AG04450 (cell line): ENCODE measurements at regions not wholly inside any gene's neighbourhood (a gene's known extent, or its start where the extent isn't known, plus 50 kb on each side); places are given as distances from the start of the nearest gene placed in this dataset.
"Not testable (repeated sequence)": the region's sequence is repeated elsewhere in the genome, so short reads cannot be mapped to it uniquely, and the experiment has no call there.

Experiments
- CTCF ChIA-PET: fragments of 300-600, 350-600 bp; formaldehyde crosslinking; extraction: SDS; loops from one replicate; lab custom pipeline; 2022; ENCODE audit warnings: antibody characterized with exemption, inconsistent platforms; lab: Charles Lee
- POLR2A ChIA-PET: fragments of 350-600 bp; formaldehyde crosslinking; extraction: SDS; loops from one replicate; lab custom pipeline; 2021; ENCODE audit warnings: antibody characterized with exemption, inconsistent platforms; lab: Yijun Ruan, JAX
- DNase-seq: peaks from one replicate; pipeline ENCODE4 v3.0.0-alpha.2; 2011; ENCODE audit warnings: low read depth, low spot score
- H3K27ac ChIP-seq: one replicate; pipeline ENCODE4 v1.5.1; 2012; ENCODE audit warnings: low read depth, low read length, control low read depth
- H3K27me3 ChIP-seq: one replicate; pipeline ENCODE4 v1.6.0; 2012; ENCODE audit warnings: low read length; ENCODE audit not compliant: control insufficient read depth, insufficient read depth
- H3K4me3 ChIP-seq: 2 replicates; pipeline ENCODE4 v1.5.1; 2011; ENCODE audit warnings: mild to moderate bottlenecking, low read depth, low read length, control low read depth
- H3K9me3 ChIP-seq: 2 replicates; pipeline ENCODE4 v1.5.1; 2012; ENCODE audit warnings: low read length; ENCODE audit not compliant: control insufficient read depth, insufficient read depth
- TF ChIP-seq, protein P1 (sequence below): IDR thresholded peaks from 2 replicates; pipeline ENCODE4 v1.5.1; 2011; ENCODE audit warnings: low read depth, low read length, control low read depth, inconsistent platforms

DNA sequence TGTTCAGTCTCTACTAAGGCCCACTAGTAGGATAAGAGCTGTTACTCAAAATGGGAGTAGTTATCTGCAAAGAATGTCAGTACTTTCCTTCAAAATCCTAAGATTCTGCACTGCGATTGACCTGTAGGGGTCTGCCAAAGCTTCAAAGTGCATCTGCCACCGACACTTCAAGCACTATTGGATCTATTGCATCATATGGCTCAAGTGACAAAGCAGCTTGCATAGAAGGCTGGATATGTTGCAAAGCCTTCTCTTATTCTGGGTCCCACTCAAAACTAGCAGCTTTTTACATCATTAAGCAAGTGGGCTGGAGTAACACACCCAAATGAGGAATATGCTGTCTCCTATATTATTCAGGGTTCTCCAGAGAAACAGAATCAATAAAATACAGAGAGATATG, 115.4 kb upstream of the EMCN start:
- Histone ChIP-seq H3K27ac (no peak overlapping the region), H3K4me3 (no peak overlapping the region), H3K9me3 (no peaks in the 10 kb centered on the region), H3K27me3 (no peaks in the 10 kb centered on the region)
- TF ChIP-seq, protein P1, sequence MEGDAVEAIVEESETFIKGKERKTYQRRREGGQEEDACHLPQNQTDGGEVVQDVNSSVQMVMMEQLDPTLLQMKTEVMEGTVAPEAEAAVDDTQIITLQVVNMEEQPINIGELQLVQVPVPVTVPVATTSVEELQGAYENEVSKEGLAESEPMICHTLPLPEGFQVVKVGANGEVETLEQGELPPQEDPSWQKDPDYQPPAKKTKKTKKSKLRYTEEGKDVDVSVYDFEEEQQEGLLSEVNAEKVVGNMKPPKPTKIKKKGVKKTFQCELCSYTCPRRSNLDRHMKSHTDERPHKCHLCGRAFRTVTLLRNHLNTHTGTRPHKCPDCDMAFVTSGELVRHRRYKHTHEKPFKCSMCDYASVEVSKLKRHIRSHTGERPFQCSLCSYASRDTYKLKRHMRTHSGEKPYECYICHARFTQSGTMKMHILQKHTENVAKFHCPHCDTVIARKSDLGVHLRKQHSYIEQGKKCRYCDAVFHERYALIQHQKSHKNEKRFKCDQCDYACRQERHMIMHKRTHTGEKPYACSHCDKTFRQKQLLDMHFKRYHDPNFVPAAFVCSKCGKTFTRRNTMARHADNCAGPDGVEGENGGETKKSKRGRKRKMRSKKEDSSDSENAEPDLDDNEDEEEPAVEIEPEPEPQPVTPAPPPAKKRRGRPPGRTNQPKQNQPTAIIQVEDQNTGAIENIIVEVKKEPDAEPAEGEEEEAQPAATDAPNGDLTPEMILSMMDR: no peak
- POLR2A ChIA-PET: no interaction called here
- DNase-seq: no peak
- CTCF ChIA-PET: no interaction called here

DNA sequence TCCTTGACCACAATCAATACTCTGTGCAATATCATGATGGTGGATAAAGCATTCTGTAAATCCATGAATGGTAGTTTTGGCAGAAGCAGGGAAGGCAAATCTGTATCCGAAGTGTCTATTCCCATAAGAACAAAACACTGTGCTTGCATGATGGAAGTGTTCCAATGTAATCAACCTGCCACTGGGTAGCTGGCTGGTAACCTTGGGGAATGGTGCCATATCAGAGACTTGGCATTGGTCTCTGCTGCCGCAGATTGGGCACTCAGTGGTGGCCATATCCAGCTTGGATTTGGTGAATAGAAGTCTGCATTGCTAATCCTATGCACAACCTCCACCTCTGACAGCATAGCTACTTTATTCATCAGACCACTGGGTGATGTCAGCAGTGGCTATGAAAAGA, 114.3 kb upstream of the EMCN start:
- POLR2A ChIA-PET: no interaction called here
- Histone ChIP-seq H3K27ac (no peak overlapping the region), H3K9me3 (no peaks in the 10 kb centered on the region), H3K4me3 (no peak overlapping the region), H3K27me3 (no peaks in the 10 kb centered on the region)
- no peak for DNase-seq
- CTCF ChIA-PET: no interaction called here
- TF ChIP-seq, protein P1: no peak

DNA sequence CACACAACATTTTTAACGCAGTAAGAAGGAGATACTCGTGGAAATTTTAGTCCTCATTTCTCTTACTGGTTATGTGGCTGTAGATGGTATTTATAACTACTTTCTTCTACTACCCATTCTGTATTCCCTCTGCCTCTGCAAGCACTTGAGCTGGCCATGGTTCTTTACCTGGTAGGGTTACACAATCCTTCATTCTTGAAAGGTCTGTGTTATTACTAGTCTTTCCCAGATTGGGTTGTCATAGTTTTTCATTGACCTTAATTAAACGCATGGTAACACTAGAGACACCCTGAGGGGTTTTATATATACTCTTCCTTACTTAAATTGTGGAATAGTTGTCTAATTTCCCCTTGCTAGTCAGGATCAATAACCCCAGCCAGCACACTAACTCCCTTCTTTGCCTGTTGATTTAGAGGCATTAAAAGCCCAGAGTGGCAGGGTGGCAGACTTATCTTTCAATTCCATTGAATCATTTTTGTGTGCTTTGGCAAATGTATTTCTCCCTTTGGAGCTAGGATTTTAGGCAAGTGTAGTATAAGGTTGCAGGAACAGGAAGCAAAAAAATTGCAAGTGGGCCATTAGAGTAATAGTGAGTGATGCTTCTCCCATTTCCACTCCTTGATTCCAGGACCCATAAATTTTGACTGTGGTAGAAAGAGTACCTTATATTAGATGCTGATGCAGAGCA, 113.6 kb upstream of the EMCN start:
- no peak for DNase-seq
- H3K27me3 ChIP-seq: no peaks in the 10 kb centered on the region
- ChIA-PET POLR2A (no interaction called here), CTCF (no interaction called here)
- H3K9me3 ChIP-seq: no peaks in the 10 kb centered on the region
- no peak overlapping the region for H3K27ac ChIP-seq
- H3K4me3 ChIP-seq: no peak overlapping the region
- TF ChIP-seq, protein P1: no peak

DNA sequence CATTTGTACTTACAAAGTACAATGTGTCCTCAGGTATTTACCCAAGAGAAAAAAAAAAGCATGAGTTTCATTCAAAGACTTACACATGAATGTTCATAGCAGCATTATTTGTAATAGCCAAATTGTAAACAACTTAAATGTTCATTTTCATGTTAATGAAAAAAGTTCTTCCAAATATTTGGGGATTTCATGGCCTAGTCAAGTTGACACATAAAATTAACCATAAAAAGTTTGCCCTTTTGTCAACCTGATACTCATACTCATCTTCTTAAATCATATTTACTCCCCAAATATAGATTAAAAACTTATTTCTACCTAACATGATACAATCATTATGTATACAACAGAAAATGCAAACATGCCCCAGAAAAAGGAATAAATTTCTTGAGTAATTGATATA, 112.5 kb upstream of the EMCN start:
- TF ChIP-seq, protein P1: no peak
- Histone ChIP-seq H3K4me3 (no peak overlapping the region), H3K27me3 (no peaks in the 10 kb centered on the region), H3K27ac (no peak overlapping the region), H3K9me3 (no peaks in the 10 kb centered on the region)
- no peak for DNase-seq
- POLR2A ChIA-PET: no interaction called here
- CTCF ChIA-PET: no interaction called here

DNA sequence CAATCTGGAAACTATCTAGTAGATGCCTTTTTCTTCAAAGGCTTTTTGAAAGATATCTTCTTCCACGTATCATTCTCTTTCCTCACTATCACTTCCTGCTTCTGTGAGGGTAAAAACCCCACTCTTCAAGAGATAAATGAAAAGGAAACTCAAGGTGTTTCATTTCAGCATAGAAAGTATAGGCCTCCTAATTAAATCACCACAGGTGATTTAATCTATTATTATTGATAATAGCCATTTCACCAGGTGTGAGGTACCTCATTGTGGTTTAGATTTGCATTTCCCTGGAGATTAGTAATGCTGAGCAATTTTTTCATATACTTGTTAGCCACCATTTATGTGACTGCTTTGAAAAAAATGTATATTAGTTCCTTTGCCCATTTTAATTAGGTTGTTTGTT, 92.0 kb upstream of the EMCN start:
- H3K9me3 ChIP-seq: no peaks in the 10 kb centered on the region; the same call in 1 of the 2 replicates
- TF ChIP-seq, protein P1: no peak
- no peak overlapping the region for H3K27ac ChIP-seq
- no peaks in the 10 kb centered on the region for H3K27me3 ChIP-seq
- CTCF ChIA-PET: no interaction called here
- POLR2A ChIA-PET: no interaction called here
- H3K4me3 ChIP-seq: no peak overlapping the region
- no peak for DNase-seq

DNA sequence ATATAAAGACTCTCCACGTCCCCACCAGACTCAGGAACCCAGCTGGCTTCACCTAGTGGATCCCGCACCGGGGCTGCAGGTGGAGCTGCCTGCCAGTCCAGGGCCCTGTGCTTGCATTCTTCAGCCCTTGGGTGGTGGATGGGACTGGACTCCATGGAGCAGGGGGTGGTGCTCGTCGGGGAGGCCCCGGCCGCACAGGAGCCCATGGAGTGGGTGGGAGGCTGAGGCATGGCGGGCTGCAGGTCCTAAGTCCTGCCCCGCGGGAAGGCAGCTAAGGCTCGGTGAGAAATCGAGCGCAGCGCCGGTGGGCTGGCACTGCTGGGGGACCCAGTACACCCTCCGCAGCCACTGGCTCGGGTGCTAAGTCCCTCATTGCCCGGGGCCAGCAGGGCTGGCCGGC, 90.8 kb upstream of the EMCN start:
- H3K9me3 ChIP-seq, H3K27me3 ChIP-seq, H3K4me3 ChIP-seq, H3K27ac ChIP-seq, POLR2A ChIA-PET, CTCF ChIA-PET, DNase-seq: not testable (repeated sequence)
